ENCODE measurements at regions not wholly inside any gene's neighbourhood (a gene's known extent, or its start where the extent isn't known, plus 50 kb on each side); places are given as distances from the start of the nearest gene placed in this dataset.

- DNase-seq (ENCODE audit: low spot score) = no peak
- H3K4me1 ChIP-seq (ENCODE audit: control insufficient read depth in 4 of 4, insufficient read depth in 4 of 4, low read length in 3 of 4) = no peaks in the 10 kb centered on the region
- H3K4me3 ChIP-seq (ENCODE audit: low read depth in 1 of 3, low read length in 3 of 3) = no peak overlapping the region
- TF ChIP-seq SP1 (IDR thresholded peaks at IDR 0.05) (no peak), YY1 (IDR thresholded peaks at IDR 0.05) (no peak), FOXA2 (IDR thresholded peaks at IDR 0.05) (no peak), HNF4A (conservative IDR thresholded peaks at IDR 0.05) (no peak), FOXA1 (IDR thresholded peaks at IDR 0.05) (no peak), NR2F2 (IDR thresholded peaks at IDR 0.05) (no peak), EGR1 (IDR thresholded peaks at IDR 0.05; ENCODE audit: low read depth in 2 of 2) (no peak), CTCF (IDR thresholded peaks at IDR 0.05; ENCODE audit: low read depth, low read length, missing input control) (no peak), HNF4G (IDR thresholded peaks at IDR 0.05) (no peak), RXRA (IDR thresholded peaks at IDR 0.05) (no peak), MAX (IDR thresholded peaks at IDR 0.05) (no peak), RAD21 (IDR thresholded peaks at IDR 0.05) (no peak), TAF1 (conservative IDR thresholded peaks at IDR 0.05) (no peak)
- TF ChIP-seq, protein P1, sequence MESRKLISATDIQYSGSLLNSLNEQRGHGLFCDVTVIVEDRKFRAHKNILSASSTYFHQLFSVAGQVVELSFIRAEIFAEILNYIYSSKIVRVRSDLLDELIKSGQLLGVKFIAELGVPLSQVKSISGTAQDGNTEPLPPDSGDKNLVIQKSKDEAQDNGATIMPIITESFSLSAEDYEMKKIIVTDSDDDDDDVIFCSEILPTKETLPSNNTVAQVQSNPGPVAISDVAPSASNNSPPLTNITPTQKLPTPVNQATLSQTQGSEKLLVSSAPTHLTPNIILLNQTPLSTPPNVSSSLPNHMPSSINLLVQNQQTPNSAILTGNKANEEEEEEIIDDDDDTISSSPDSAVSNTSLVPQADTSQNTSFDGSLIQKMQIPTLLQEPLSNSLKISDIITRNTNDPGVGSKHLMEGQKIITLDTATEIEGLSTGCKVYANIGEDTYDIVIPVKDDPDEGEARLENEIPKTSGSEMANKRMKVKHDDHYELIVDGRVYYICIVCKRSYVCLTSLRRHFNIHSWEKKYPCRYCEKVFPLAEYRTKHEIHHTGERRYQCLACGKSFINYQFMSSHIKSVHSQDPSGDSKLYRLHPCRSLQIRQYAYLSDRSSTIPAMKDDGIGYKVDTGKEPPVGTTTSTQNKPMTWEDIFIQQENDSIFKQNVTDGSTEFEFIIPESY (IDR thresholded peaks at IDR 0.05) = no peak
- no peaks in the 10 kb centered on the region for H3K9me3 ChIP-seq (ENCODE audit: control insufficient read depth in 4 of 4, low read length in 3 of 4)
- 38% methylated on average over 1 of the region's 1 CpG for WGBS
- no peak overlapping the region for H3K27ac ChIP-seq (ENCODE audit: low read depth in 1 of 2, low read length in 2 of 2)
- no peaks in the 10 kb centered on the region for H3K27me3 ChIP-seq (ENCODE audit: control insufficient read depth in 4 of 4, insufficient read depth in 4 of 4, low read length in 3 of 4)
- no peaks in the 10 kb centered on the region for H3K36me3 ChIP-seq (ENCODE audit: control insufficient read depth in 4 of 4, insufficient read depth in 3 of 4, low read depth in 1 of 4, low read length in 3 of 4)
- no peak overlapping the region for H3K9ac ChIP-seq (ENCODE audit: low read depth in 1 of 2, low read length in 2 of 2)
Observed at GRCh38 chr21:24369746-24370145, 1237.5 kb downstream of the MRPL39 start.

DNA sequence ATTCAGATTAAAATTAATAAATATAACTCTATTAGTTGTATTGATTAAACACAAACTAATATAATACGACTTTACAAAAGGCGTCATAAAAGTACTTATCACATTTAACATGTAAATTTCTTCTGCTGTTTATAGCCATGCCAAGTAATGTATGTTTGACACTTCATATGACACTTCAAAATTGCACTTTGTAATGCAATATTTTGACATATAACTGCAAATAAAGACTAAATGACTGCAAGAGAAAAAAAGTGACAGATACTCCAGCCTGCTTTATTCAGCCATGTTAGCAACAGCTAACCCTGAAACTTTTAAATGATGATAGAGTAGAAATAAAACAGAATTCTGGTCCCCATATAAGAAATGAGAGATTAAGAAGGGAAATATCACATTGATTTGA, 1238.0 kb downstream of the MRPL39 start:
- Histone ChIP-seq H3K36me3 (ENCODE audit: control insufficient read depth in 4 of 4, insufficient read depth in 3 of 4, low read depth in 1 of 4, low read length in 3 of 4) (no peaks in the 10 kb centered on the region), H3K4me3 (ENCODE audit: low read depth in 1 of 3, low read length in 3 of 3) (no peak overlapping the region), H3K27ac (ENCODE audit: low read depth in 1 of 2, low read length in 2 of 2) (no peak overlapping the region), H3K4me1 (ENCODE audit: control insufficient read depth in 4 of 4, insufficient read depth in 4 of 4, low read length in 3 of 4) (no peaks in the 10 kb centered on the region), H3K27me3 (ENCODE audit: control insufficient read depth in 4 of 4, insufficient read depth in 4 of 4, low read length in 3 of 4) (no peaks in the 10 kb centered on the region), H3K9ac (ENCODE audit: low read depth in 1 of 2, low read length in 2 of 2) (no peak overlapping the region), H3K9me3 (ENCODE audit: control insufficient read depth in 4 of 4, low read length in 3 of 4) (no peaks in the 10 kb centered on the region)
- TF ChIP-seq JUND (IDR thresholded peaks at IDR 0.05) = no peak
- TF ChIP-seq MAX (IDR thresholded peaks at IDR 0.05) = no peak
- no peak for TF ChIP-seq FOXA2 (IDR thresholded peaks at IDR 0.05)
- TF ChIP-seq EGR1 (IDR thresholded peaks at IDR 0.05; ENCODE audit: low read depth in 2 of 2) = no peak
- TF ChIP-seq ATF3 (IDR thresholded peaks at IDR 0.05) = no peak
- no peak for TF ChIP-seq YY1 (IDR thresholded peaks at IDR 0.05)
- TF ChIP-seq NR2F2 (IDR thresholded peaks at IDR 0.05) = no peak
- TF ChIP-seq, protein P1 (IDR thresholded peaks at IDR 0.05) = no peak
- TF ChIP-seq FOXA1 (IDR thresholded peaks at IDR 0.05) = no peak
- no peak for TF ChIP-seq RAD21 (IDR thresholded peaks at IDR 0.05)
- TF ChIP-seq REST (IDR thresholded peaks at IDR 0.05) = no peak
- TF ChIP-seq RXRA (IDR thresholded peaks at IDR 0.05) = no peak
- TF ChIP-seq CTCF (IDR thresholded peaks at IDR 0.05; ENCODE audit: low read depth, low read length, missing input control) = no peak
- TF ChIP-seq HNF4A (conservative IDR thresholded peaks at IDR 0.05) = no peak
- TF ChIP-seq SP1 (IDR thresholded peaks at IDR 0.05) = no peak
- no peak for TF ChIP-seq TAF1 (conservative IDR thresholded peaks at IDR 0.05)
- 78% methylated on average over 2 of the region's 2 CpGs for WGBS
- DNase-seq (ENCODE audit: low spot score) = no peak
